Kidney (tissue), 13 donors: ENCODE measurements at regions not wholly inside any gene's neighbourhood (a gene's known extent, or its start where the extent isn't known, plus 50 kb on each side); places are given as distances from the start of the nearest gene placed in this dataset.

ENCODE experiments used
- DNase-seq, 5 donors: peaks; one replicate each; pipeline ENCODE4 v3.0.0-alpha.2; 2013 to 2020
- FAIRE-seq: peaks from 2 replicates; lab custom pipeline; 2012; peaks lifted over from hg19 to GRCh38; lab: Jason Lieb, UNC
- H3K27ac ChIP-seq, 2 donors: one replicate each; pipeline ENCODE4 v1.7.0; 2013; ENCODE audit warnings: low read depth in 2 of 2, low read length in 2 of 2, inconsistent platforms in 1 of 2
- H3K27me3 ChIP-seq: one replicate; pipeline ENCODE4 v1.7.1; 2013; ENCODE audit warnings: low read length, inconsistent platforms; ENCODE audit not compliant: control insufficient read depth, insufficient read depth
- H3K36me3 ChIP-seq, 3 donors: one replicate each; pipeline versions ENCODE4 v1.7.0 to v1.7.1; 2013; ENCODE audit warnings: low read length in 3 of 3, control low read depth in 1 of 3, inconsistent platforms in 1 of 3; ENCODE audit not compliant: insufficient read depth in 3 of 3, control insufficient read depth in 2 of 3
- H3K4me1 ChIP-seq, 3 donors: one replicate each; pipeline versions ENCODE4 v1.7.0 to v1.7.1; 2013; ENCODE audit warnings: low read length in 3 of 3, inconsistent platforms in 1 of 3, low read depth in 1 of 3; ENCODE audit not compliant: control insufficient read depth in 2 of 3, insufficient read depth in 2 of 3
- H3K4me3 ChIP-seq, 3 donors: one replicate each; pipeline versions ENCODE4 v1.7.0 to v1.8.1; 2013; ENCODE audit warnings: low read length in 3 of 3, control low read depth in 1 of 3, inconsistent platforms in 1 of 3
- H3K9ac ChIP-seq, 3 donors: one replicate each; pipeline versions ENCODE4 v1.7.0 to v1.7.1; 2013; ENCODE audit warnings: low read length in 3 of 3, control low read depth in 1 of 3, inconsistent platforms in 1 of 3
- H3K9me3 ChIP-seq, 3 donors: one replicate each; pipeline versions ENCODE4 v1.7.0 to v1.7.1; 2013; ENCODE audit warnings: low read length in 3 of 3, control low read depth in 1 of 3, inconsistent platforms in 1 of 3; ENCODE audit not compliant: control insufficient read depth in 2 of 3, insufficient read depth in 1 of 3
- CTCF ChIP-seq: IDR thresholded peaks from 3 replicates; pipeline ENCODE4 v1.5.1; 2012; ENCODE audit warnings: mild to moderate bottlenecking, moderate library complexity, borderline replicate concordance; ENCODE audit not compliant: insufficient read depth; ENCODE audit errors: extremely low read depth
- intact Hi-C: fragments of 100-400 bp; cut with DNase I; formaldehyde crosslinking; loops from one replicate; pipeline ENCODE4 v1.11.1; 2022
- donor health status: control.
- donor health status: control.
- donor health status: control.
- donor health status: control.
- donor health status: control.
- donor health status: DM: yes; HTN: yes; CAD: no.
- donor health status: Normal renal cell carcinoma (clear cell type).

GRCh38 chr6:14593286-14593685 lies 475.7 kb downstream of the CD83 start:
- FAIRE-seq (no peak), DNase-seq (no peak)
- Histone ChIP-seq H3K4me1 (no peaks in the 10 kb centered on the region), H3K27me3 (no peaks in the 10 kb centered on the region), H3K36me3 (no peaks in the 10 kb centered on the region), H3K4me3 (no peak overlapping the region), H3K9me3 (no peaks in the 10 kb centered on the region), H3K27ac (no peak overlapping the region), H3K9ac (no peak overlapping the region)
- TF ChIP-seq CTCF, result no peak
- intact Hi-C loops, result no loop called here

GRCh38 chr6:14595751-14596150 lies 478.2 kb downstream of the CD83 start:
- no peaks in the 10 kb centered on the region for H3K9me3 ChIP-seq
- H3K27me3 ChIP-seq, result no peaks in the 10 kb centered on the region
- intact Hi-C loops, result no loop called here
- no peak for DNase-seq
- no peaks in the 10 kb centered on the region for H3K4me1 ChIP-seq
- TF ChIP-seq CTCF, result no peak
- no peak overlapping the region for H3K9ac ChIP-seq
- H3K27ac ChIP-seq, result no peak overlapping the region
- H3K36me3 ChIP-seq, result no peaks in the 10 kb centered on the region
- H3K4me3 ChIP-seq, result no peak overlapping the region
- FAIRE-seq, result no peak

GRCh38 chr6:14596410-14596809 lies 478.8 kb downstream of the CD83 start:
- TF ChIP-seq CTCF, result no peak
- H3K27me3 ChIP-seq, result no peaks in the 10 kb centered on the region
- FAIRE-seq (no peak), DNase-seq (no peak)
- H3K4me1 ChIP-seq, result no peaks in the 10 kb centered on the region
- intact Hi-C loops, result no loop called here
- no peak overlapping the region for H3K9ac ChIP-seq
- no peaks in the 10 kb centered on the region for H3K9me3 ChIP-seq
- H3K27ac ChIP-seq, result no peak overlapping the region
- H3K4me3 ChIP-seq, result no peak overlapping the region
- no peaks in the 10 kb centered on the region for H3K36me3 ChIP-seq

- Histone ChIP-seq H3K9ac (no peak overlapping the region), H3K9me3 (no peaks in the 10 kb centered on the region), H3K27me3 (no peaks in the 10 kb centered on the region), H3K4me3 (no peak overlapping the region), H3K4me1 (no peaks in the 10 kb centered on the region), H3K36me3 (no peaks in the 10 kb centered on the region), H3K27ac (no peak overlapping the region)
- no peak for TF ChIP-seq CTCF
- FAIRE-seq (no peak), DNase-seq (no peak)
- intact Hi-C loops, result no loop called here
Measured at GRCh38 chr6:14597090-14597489, 479.5 kb downstream of the CD83 start.
